GM12872 (cell line): ENCODE measurements at regions not wholly inside any gene's neighbourhood (a gene's known extent, or its start where the extent isn't known, plus 50 kb on each side); places are given as distances from the start of the nearest gene placed in this dataset.

Source experiments
- TF ChIP-seq, protein P1 (sequence below): IDR thresholded peaks from 3 replicates; pipeline ENCODE4 v1.5.1; 2011; ENCODE audit warnings: low read depth, mild to moderate bottlenecking, low read length, moderate library complexity; ENCODE audit not compliant: insufficient read depth

DNA sequence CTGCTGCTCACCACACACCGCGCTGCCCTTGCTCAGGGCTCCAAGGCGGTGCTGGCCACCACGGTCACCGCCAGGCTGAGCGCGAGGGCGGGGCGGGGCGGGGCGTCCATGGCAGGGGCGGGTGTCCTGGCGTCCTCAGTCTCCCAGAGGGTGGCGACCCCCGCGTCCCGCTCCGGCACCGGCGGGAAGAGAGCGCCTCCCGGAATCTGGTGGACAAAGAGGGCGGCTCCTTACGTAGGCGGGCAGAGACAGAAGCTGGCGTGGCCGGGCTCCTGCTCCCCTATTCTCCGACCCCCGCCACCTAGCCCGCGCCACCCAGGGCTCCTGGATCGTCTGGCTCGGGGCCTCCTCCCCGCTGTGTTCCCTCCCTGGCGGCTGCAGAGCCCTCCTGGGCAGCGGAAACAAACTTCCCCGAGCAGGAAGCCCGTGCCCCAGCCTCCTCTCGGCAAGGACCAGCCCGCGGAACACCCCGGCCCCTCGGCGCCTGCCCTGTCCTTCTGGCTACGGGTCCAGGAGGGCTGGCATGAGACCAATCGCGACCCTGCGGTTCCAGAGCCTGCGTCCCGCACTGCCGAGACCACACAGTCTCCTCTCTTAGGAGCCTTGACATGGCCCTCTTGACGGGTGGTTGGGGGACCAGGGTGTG lies 133.8 kb upstream of the ZNF92 start:
- TF ChIP-seq, protein P1, sequence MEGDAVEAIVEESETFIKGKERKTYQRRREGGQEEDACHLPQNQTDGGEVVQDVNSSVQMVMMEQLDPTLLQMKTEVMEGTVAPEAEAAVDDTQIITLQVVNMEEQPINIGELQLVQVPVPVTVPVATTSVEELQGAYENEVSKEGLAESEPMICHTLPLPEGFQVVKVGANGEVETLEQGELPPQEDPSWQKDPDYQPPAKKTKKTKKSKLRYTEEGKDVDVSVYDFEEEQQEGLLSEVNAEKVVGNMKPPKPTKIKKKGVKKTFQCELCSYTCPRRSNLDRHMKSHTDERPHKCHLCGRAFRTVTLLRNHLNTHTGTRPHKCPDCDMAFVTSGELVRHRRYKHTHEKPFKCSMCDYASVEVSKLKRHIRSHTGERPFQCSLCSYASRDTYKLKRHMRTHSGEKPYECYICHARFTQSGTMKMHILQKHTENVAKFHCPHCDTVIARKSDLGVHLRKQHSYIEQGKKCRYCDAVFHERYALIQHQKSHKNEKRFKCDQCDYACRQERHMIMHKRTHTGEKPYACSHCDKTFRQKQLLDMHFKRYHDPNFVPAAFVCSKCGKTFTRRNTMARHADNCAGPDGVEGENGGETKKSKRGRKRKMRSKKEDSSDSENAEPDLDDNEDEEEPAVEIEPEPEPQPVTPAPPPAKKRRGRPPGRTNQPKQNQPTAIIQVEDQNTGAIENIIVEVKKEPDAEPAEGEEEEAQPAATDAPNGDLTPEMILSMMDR: no peak

- TF ChIP-seq, protein P1: no peak
Observed at GRCh38 chr7:65239324-65239706, 134.3 kb upstream of the ZNF92 start.

DNA sequence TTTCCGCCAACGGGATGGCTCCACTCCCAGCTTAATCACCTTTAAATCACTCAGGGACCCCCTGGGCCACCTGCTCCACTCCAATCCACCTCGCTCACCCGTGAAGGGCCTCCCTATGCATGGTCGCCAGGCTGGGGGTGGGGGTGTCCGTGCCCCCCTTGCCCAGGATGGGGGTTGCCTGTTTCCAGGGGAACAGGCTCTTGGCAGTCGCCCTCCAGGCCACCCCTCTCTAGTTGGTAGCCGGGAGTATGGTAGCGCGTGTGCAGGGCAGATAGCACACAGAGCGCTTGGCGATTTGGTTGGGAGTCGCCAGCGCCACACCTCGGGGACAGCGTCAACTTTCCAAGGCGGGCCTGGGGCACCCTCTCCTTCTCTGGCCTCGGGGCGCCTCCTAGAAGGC lies 134.9 kb upstream of the ZNF92 start:
- TF ChIP-seq, protein P1: no peak

DNA sequence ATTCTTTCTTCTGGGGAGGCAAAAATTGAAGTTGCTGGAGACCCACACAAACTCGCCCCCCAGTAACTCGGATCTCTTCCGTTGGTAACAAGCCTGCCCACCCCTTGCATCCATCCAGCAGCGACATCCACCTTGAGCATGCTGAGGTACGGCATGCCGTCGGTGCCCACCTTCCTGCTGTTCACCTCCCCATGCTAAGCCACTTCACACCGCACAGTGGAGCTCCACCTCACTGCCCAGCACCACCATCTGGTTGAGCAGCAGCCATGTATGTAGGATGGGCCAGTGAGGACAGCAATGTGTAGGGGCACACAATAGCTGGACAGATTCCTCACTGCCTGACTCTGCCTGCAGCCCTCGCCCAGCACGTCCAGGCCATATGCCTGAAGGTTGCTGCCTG lies 138.1 kb upstream of the ZNF92 start:
- TF ChIP-seq, protein P1: no peak

- TF ChIP-seq, protein P1: no peak
Observed at GRCh38 chr7:65233409-65234034, 140.1 kb upstream of the ZNF92 start.

- TF ChIP-seq, protein P1: no peak
Observed at GRCh38 chr7:65230231-65230630, 143.4 kb upstream of the ZNF92 start.

- TF ChIP-seq, protein P1: no peak
Observed at GRCh38 chr7:65225422-65226006, 148.1 kb upstream of the ZNF92 start.
